Erythroblast (primary cell): ENCODE measurements at regions not wholly inside any gene's neighbourhood (a gene's known extent, or its start where the extent isn't known, plus 50 kb on each side); places are given as distances from the start of the nearest gene placed in this dataset.

Source experiments
- DNase-seq, 2 experiments: peaks; one replicate each; lab custom pipeline; 2025; lab: John Stamatoyannopoulos, UW
- GATA1 ChIP-seq: IDR thresholded peaks from 2 replicates; pipeline ENCODE4 v1.6.1; 2011; ENCODE audit warnings: low read depth, mild to moderate bottlenecking, control low read depth, low read length, moderate library complexity
- POLR2A ChIP-seq: IDR thresholded peaks from 2 replicates; pipeline ENCODE4 v1.6.1; 2011; ENCODE audit warnings: mild to moderate bottlenecking, low read length

- no peak for TF ChIP-seq GATA1
- TF ChIP-seq POLR2A: no peak
- no peak for DNase-seq
Observed at GRCh38 chr10:4390219-4390618, 435.8 kb upstream of the AKR1E2 start.

GRCh38 chr10:4385231-4385870, 440.7 kb upstream of the AKR1E2 start:
- no peak for DNase-seq
- no peak for TF ChIP-seq POLR2A
- TF ChIP-seq GATA1: no peak

GRCh38 chr10:4384245-4384644, 441.8 kb upstream of the AKR1E2 start:
- DNase-seq: no peak
- no peak for TF ChIP-seq POLR2A
- TF ChIP-seq GATA1: no peak

- TF ChIP-seq POLR2A (no peak), GATA1 (no peak)
- no peak for DNase-seq
Observed at GRCh38 chr10:4383651-4384098, 442.3 kb upstream of the AKR1E2 start.

- DNase-seq: no peak
- TF ChIP-seq POLR2A: no peak
- no peak for TF ChIP-seq GATA1
Observed at GRCh38 chr10:4382811-4383210, 443.2 kb upstream of the AKR1E2 start.

- no peak for DNase-seq
- no peak for TF ChIP-seq GATA1
- no peak for TF ChIP-seq POLR2A
Observed at GRCh38 chr10:4373612-4374011, 452.4 kb upstream of the AKR1E2 start.

- no peak for TF ChIP-seq POLR2A
- no peak for TF ChIP-seq GATA1
- DNase-seq: no peak
Observed at GRCh38 chr10:4373098-4373497, 452.9 kb upstream of the AKR1E2 start.

- DNase-seq: no peak
- TF ChIP-seq GATA1: no peak
- no peak for TF ChIP-seq POLR2A
Observed at GRCh38 chr10:4372601-4373000, 453.4 kb upstream of the AKR1E2 start.

GRCh38 chr10:4371691-4372295, 454.2 kb upstream of the AKR1E2 start:
- no peak for DNase-seq

GRCh38 chr10:4370376-4370775, 455.6 kb upstream of the AKR1E2 start:
- TF ChIP-seq GATA1 (no peak), POLR2A (no peak)
- DNase-seq: no peak

More at GRCh38 chr10:4371691-4372295, 454.2 kb upstream of the AKR1E2 start:
- TF ChIP-seq GATA1 (no peak), POLR2A (no peak)

GRCh38 chr10:4361581-4361980, 464.4 kb upstream of the AKR1E2 start:
- no peak for TF ChIP-seq POLR2A
- TF ChIP-seq GATA1: no peak
- no peak for DNase-seq

- no peak for TF ChIP-seq GATA1
- TF ChIP-seq POLR2A: no peak
- DNase-seq: no peak
Observed at GRCh38 chr10:4359003-4359402, 467.0 kb upstream of the AKR1E2 start.

GRCh38 chr10:4357911-4358310, 468.1 kb upstream of the AKR1E2 start:
- DNase-seq: no peak
- TF ChIP-seq POLR2A (no peak), GATA1 (no peak)

GRCh38 chr10:4355350-4355749, 470.7 kb upstream of the AKR1E2 start:
- DNase-seq: no peak
- TF ChIP-seq POLR2A (no peak), GATA1 (no peak)
